ENCODE measurements at regions not wholly inside any gene's neighbourhood (a gene's known extent, or its start where the extent isn't known, plus 50 kb on each side); places are given as distances from the start of the nearest gene placed in this dataset.
"Not testable (repeated sequence)": the region's sequence is repeated elsewhere in the genome, so short reads cannot be mapped to it uniquely, and the experiment has no call there.

DNA sequence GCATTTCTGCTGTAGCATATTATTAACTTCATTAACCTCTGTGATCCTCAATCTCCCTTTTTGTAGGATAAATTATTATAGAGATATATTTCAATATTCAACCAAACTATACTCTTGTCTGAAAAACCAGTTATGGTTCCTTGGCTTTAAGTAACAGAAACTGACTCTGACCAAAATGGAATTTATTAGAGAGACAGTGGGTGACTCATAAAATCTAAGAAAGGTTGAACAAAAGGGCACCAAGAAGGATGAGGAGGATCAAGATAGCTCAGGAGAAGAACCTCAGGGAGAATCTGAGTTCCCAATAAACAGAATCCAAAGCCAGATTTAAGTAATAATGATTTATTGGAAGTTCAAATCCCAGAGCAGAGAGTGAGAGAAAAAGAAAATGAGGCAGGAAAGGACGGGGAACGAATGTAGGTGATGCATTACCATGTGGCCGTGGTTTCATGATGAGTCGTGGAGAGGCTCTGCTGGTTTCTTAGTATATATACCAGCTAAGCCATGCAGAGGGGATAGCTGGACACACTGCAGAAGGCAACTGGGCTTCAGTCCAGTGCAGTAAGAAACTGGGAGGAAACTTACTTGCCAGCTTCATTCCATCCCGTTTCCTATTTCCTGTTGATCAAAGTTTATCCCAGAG is 151.5 kb upstream of the GOT2 start:
- Mint-ChIP-seq H3K36me3 (ENCODE audit: low read depth) (no peaks in the 10 kb centered on the region), H3K4me3 (no peak overlapping the region), H3K9me3 (no peaks in the 10 kb centered on the region), H3K27me3 (ENCODE audit: low read depth) (peaks cover 3% of the 10 kb centered on the region), H3K4me1 (no peaks in the 10 kb centered on the region), H3K27ac (no peak overlapping the region)
- TF ChIP-seq, protein P1, sequence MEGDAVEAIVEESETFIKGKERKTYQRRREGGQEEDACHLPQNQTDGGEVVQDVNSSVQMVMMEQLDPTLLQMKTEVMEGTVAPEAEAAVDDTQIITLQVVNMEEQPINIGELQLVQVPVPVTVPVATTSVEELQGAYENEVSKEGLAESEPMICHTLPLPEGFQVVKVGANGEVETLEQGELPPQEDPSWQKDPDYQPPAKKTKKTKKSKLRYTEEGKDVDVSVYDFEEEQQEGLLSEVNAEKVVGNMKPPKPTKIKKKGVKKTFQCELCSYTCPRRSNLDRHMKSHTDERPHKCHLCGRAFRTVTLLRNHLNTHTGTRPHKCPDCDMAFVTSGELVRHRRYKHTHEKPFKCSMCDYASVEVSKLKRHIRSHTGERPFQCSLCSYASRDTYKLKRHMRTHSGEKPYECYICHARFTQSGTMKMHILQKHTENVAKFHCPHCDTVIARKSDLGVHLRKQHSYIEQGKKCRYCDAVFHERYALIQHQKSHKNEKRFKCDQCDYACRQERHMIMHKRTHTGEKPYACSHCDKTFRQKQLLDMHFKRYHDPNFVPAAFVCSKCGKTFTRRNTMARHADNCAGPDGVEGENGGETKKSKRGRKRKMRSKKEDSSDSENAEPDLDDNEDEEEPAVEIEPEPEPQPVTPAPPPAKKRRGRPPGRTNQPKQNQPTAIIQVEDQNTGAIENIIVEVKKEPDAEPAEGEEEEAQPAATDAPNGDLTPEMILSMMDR (IDR thresholded peaks at IDR 0.05; ENCODE audit: unreplicated experiment in 3 of 3), result no peak

DNA sequence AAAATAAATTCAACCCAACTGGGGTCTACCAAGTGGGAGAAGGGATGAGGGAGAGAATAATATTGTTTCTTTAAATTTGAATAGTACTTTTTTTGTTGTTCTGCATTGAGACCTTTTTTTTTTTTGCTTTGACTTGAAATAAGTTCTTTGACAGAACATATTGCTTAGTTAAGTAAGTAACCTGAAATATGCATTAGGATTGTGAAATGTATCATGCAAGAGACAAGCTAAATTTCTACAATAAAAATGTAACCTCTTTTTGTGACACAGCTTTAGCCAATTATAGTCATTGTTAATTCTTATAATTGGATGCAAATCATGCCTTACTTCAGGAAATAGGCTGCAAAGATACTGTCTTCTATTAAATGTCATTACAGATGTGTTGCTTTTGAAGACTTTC is 150.0 kb upstream of the GOT2 start:
- H3K27me3 Mint-ChIP-seq (ENCODE audit: low read depth), result peaks cover 3% of the 10 kb centered on the region
- no peaks in the 10 kb centered on the region for H3K36me3 Mint-ChIP-seq (ENCODE audit: low read depth)
- TF ChIP-seq, protein P1 (IDR thresholded peaks at IDR 0.05; ENCODE audit: unreplicated experiment in 3 of 3), result no peak
- H3K27ac Mint-ChIP-seq, result no peak overlapping the region
- H3K4me1 Mint-ChIP-seq, result no peaks in the 10 kb centered on the region
- H3K4me3 Mint-ChIP-seq, result no peak overlapping the region
- peaks cover 2% of the 10 kb centered on the region for H3K9me3 Mint-ChIP-seq

DNA sequence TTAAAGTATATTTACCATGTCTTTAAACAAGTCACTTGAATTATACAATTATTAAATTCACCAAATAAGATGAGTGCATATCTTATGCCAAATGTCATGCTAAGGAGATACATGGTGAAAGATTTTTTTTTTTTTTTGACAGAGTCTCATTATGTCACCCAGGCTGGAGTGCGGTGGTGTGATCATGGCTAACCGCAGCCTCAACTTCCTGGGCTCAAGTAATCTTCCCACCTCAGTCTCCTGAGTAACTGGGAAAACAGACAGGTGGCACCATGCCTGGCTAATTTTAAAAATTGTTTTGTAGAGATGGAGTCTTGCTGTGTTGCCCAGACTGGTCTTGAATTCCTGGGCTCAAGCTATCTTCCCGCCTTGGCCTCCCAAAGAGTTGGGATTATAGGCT is 149.0 kb upstream of the GOT2 start:
- peaks cover 8% of the 10 kb centered on the region for H3K9me3 Mint-ChIP-seq
- H3K27me3 Mint-ChIP-seq (ENCODE audit: low read depth), result peaks cover 3% of the 10 kb centered on the region
- H3K27ac Mint-ChIP-seq, result no peak overlapping the region
- H3K36me3 Mint-ChIP-seq (ENCODE audit: low read depth), result no peaks in the 10 kb centered on the region
- H3K4me1 Mint-ChIP-seq, result no peaks in the 10 kb centered on the region
- H3K4me3 Mint-ChIP-seq, result no peak overlapping the region
- TF ChIP-seq, protein P1 (IDR thresholded peaks at IDR 0.05; ENCODE audit: unreplicated experiment in 3 of 3), result no peak

DNA sequence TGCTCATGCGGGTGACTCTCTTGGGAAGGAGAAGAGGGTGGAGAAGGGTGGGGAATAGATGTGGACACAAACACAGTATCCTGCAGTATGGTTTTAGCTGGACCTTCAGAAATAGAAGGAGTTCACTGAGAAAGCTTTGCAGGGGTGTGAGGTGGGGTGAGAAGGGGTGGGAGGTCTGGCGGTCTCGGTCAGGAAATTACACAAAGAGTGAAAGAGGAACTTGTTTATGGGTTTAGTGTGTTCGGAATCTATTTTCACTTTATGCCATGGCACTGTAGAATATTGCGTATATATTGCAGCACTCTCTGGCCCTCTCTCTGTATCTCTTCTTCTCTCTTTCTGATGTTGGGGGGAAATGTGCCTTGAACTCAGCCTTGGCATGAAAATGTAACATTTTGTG is 148.2 kb upstream of the GOT2 start:
- Mint-ChIP-seq H3K36me3 (ENCODE audit: low read depth) (no peaks in the 10 kb centered on the region), H3K9me3 (peaks cover 9% of the 10 kb centered on the region), H3K4me1 (no peaks in the 10 kb centered on the region), H3K27me3 (ENCODE audit: low read depth) (peaks cover 3% of the 10 kb centered on the region), H3K27ac (no peak overlapping the region), H3K4me3 (no peak overlapping the region)
- TF ChIP-seq, protein P1 (IDR thresholded peaks at IDR 0.05; ENCODE audit: unreplicated experiment in 3 of 3), result no peak

DNA sequence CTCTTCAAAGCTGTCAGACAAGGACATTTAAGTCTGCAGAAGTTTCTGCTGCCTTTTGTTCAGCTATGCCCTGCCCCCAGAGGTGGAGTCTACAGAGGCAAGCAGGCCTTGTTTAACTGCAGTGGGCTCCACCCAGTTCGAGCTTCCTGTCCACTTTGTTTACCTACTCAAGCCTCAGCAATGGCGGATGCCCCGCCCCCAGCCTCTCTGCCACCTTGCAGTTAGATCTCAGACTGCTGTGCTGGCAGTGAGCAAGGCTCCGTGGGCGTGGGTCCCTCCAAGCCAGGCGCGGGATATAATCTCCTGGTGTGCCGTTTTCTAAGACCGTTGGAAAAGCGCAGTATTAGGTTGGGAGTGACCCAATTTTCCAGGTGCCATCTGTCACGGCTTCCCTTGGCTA is 144.5 kb upstream of the GOT2 start:
- not testable (repeated sequence) for H3K27ac Mint-ChIP-seq; H3K36me3 Mint-ChIP-seq (ENCODE audit: low read depth); H3K4me1 Mint-ChIP-seq; H3K4me3 Mint-ChIP-seq; H3K27me3 Mint-ChIP-seq (ENCODE audit: low read depth)
- H3K9me3 Mint-ChIP-seq, result peaks cover 23% of the 10 kb centered on the region

DNA sequence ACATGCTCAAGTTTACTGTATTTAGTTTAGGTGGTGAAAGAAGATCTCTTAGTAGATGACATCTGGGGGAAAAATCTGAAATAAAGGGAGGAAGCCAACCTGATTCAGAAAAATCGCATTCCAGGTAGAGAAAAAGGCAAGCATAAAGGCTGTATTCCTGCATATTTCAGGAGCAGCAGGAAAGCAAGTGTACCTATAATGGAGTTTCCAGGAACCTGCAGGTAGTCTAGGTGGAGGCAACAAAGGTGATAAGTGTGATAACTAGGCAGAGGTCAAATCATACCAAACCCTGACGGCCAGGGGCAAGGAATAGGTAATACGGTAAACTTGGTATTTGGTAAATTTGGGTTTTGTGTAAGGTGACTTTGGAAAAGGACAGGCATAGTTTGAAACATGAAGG is 132.8 kb upstream of the GOT2 start:
- H3K4me1 Mint-ChIP-seq, result no peaks in the 10 kb centered on the region

More for the DNA sequence above, 132.8 kb upstream of the GOT2 start:
- Mint-ChIP-seq H3K27ac (no peak overlapping the region), H3K4me3 (no peak overlapping the region), H3K27me3 (ENCODE audit: low read depth) (peaks cover 18% of the 10 kb centered on the region), H3K9me3 (no peaks in the 10 kb centered on the region), H3K36me3 (ENCODE audit: low read depth) (no peaks in the 10 kb centered on the region)
- TF ChIP-seq, protein P1 (IDR thresholded peaks at IDR 0.05; ENCODE audit: unreplicated experiment in 3 of 3), result no peak

All from nephron (organoid).